Bronchial epithelial cell (primary cell): ENCODE measurements at regions not wholly inside any gene's neighbourhood (a gene's known extent, or its start where the extent isn't known, plus 50 kb on each side); places are given as distances from the start of the nearest gene placed in this dataset.

Experiments used
- DNase-seq: peaks from one replicate; pipeline ENCODE4 v3.0.0-alpha.2; 2010; ENCODE audit warnings: low read depth
- FAIRE-seq: peaks from 2 replicates; lab custom pipeline; 2011; peaks lifted over from hg19 to GRCh38; lab: Jason Lieb, UNC
- H3K27me3 ChIP-seq: 2 replicates; pipeline ENCODE4 v1.5.1; 2011; ENCODE audit warnings: low read length; ENCODE audit not compliant: control insufficient read depth, insufficient read depth
- H3K36me3 ChIP-seq: 2 replicates; pipeline ENCODE4 v1.5.1; 2011; ENCODE audit warnings: low read length; ENCODE audit not compliant: control insufficient read depth, insufficient read depth
- H3K4me3 ChIP-seq: 2 replicates; pipeline ENCODE4 v1.5.1; 2011; ENCODE audit warnings: mild to moderate bottlenecking, low read depth, low read length, control low read depth
- CTCF ChIP-seq: IDR thresholded peaks from 2 replicates; pipeline ENCODE4 v1.5.1; 2011; ENCODE audit warnings: mild to moderate bottlenecking, moderate library complexity, low read length, control low read depth, inconsistent platforms; ENCODE audit not compliant: insufficient read depth, severe bottlenecking

- DNase-seq (peak; percentile 92), FAIRE-seq (no peak)
- Histone ChIP-seq H3K27me3 (no peaks in the 10 kb centered on the region), H3K4me3 (no peak overlapping the region), H3K36me3 (no peaks in the 10 kb centered on the region)
- TF ChIP-seq CTCF: no peak
Observed at GRCh38 chr5:92775711-92776615, 805.1 kb downstream of the NR2F1-AS1 start.

- DNase-seq (no peak), FAIRE-seq (no peak)
- TF ChIP-seq CTCF: no peak
- Histone ChIP-seq H3K27me3 (no peaks in the 10 kb centered on the region), H3K4me3 (no peak overlapping the region), H3K36me3 (no peaks in the 10 kb centered on the region)
Observed at GRCh38 chr5:92769978-92770377, 811.0 kb downstream of the NR2F1-AS1 start.

- no peak for TF ChIP-seq CTCF
- DNase-seq: no peak
- FAIRE-seq: no peak
- Histone ChIP-seq H3K27me3 (no peaks in the 10 kb centered on the region), H3K4me3 (no peak overlapping the region), H3K36me3 (no peaks in the 10 kb centered on the region)
Observed at GRCh38 chr5:92761585-92761984, 819.4 kb downstream of the NR2F1-AS1 start.

GRCh38 chr5:92760550-92760949, 820.5 kb downstream of the NR2F1-AS1 start:
- no peaks in the 10 kb centered on the region for H3K27me3 ChIP-seq
- FAIRE-seq (no peak), DNase-seq (no peak)
- no peaks in the 10 kb centered on the region for H3K36me3 ChIP-seq
- H3K4me3 ChIP-seq: no peak overlapping the region
- TF ChIP-seq CTCF: no peak

GRCh38 chr5:92758552-92758951, 822.5 kb downstream of the NR2F1-AS1 start:
- H3K27me3 ChIP-seq: no peaks in the 10 kb centered on the region
- no peak overlapping the region for H3K4me3 ChIP-seq
- DNase-seq: peak; percentile 94
- TF ChIP-seq CTCF: no peak
- FAIRE-seq: no peak
- H3K36me3 ChIP-seq: no peaks in the 10 kb centered on the region
